HG03159 (cell line): ENCODE measurements at regions not wholly inside any gene's neighbourhood (a gene's known extent, or its start where the extent isn't known, plus 50 kb on each side); places are given as distances from the start of the nearest gene placed in this dataset.

Experiments
- ATAC-seq: cut with Tn5 transposase; IDR thresholded peaks from one replicate; pipeline ENCODE4 v1.9.1; 2021; ENCODE audit warnings: mild to moderate bottlenecking, moderate library complexity; ENCODE audit not compliant: unreplicated experiment

DNA sequence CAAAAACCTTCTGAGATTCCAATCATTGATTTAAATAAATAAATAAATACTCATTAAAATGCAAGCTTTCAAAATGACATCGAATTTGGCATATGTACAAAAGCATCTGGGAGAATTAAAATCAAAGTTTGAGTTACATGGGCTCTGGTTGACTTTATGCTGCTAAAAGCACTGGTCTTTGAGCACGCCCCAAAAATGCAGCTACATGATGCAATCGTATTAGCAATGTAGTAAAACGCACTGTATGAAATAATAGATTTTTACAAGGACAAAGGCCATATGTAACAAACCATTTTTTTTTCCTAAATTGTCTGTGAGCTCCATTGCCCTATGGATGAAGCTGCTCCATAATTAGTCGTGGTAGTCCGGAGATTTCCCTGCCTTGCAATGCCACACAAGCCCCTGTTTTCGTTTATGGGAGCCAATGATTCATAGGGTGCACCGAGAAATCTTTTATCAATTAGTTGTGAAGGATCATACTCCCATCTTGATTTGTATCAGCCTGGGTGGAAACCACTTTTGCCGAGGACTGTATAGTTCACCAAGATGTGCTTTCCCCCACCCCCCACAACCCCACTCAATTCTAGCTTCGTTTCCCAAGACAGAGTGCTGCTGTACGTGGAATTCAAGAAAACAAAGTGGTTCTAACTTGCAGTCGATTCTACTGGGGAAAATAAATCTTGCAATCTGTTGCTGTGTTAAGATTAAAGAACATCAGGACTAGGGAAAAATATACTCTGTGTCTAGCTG, 268.4 kb downstream of the IRS1 start:
- ATAC-seq, result no peak

DNA sequence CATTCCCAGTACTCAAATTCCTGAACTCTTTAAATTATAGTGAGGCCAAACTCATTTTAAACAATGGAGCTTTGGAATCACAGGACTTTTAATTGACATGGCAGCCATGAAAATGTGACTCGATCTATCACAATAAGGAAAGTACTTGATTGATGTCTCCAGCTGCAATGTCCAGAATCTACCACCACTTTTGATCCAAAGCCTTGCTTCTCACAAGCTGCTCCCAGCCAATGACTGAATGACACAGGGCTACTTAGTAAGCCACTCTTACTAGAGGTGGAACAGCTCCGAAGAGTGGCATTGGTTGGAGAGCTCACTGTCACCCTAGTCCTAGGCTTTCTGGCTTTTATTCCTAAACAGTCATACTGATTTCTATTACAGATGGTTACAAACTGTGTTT, 270.1 kb downstream of the IRS1 start:
- no peak for ATAC-seq

DNA sequence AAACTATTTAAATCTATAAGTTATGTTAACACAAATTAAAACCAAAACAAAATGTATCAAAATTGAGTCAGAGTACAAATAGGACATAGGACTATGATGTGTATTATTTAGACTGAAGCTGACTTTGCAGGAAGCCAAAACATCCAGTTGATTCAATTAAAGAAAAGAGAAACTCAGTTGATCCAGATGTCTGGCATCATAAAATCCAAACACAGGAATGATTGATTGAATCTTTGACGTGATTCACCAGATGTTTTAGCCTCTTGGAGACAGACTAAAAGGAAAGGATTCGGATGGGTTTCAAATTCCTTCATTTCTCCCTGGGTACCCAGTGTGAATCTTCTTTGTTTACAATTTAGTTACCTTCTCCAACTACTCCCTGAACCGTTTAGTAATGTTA, 272.9 kb downstream of the IRS1 start:
- no peak for ATAC-seq

DNA sequence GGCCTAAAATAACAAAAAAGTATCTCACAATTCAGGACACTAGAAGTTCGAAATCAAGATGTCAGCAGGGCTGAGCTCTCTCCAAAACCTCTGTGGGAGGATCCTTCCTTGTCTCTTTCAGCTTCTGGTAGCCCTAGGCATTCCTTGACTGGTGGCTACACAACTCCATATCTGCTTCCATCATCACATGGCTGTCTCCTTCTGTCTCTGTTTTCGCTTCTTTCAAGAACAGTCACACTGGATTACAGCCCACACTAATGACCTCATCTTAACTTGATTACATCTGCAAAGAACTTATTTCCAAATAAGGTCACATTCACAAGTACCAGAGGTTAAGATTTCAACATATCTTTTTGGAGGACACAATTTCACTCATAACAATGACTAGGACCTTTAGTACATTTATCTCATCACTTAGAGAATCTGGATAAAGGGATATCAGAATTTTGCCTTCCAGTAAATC, 275.2 kb downstream of the IRS1 start:
- no peak for ATAC-seq

DNA sequence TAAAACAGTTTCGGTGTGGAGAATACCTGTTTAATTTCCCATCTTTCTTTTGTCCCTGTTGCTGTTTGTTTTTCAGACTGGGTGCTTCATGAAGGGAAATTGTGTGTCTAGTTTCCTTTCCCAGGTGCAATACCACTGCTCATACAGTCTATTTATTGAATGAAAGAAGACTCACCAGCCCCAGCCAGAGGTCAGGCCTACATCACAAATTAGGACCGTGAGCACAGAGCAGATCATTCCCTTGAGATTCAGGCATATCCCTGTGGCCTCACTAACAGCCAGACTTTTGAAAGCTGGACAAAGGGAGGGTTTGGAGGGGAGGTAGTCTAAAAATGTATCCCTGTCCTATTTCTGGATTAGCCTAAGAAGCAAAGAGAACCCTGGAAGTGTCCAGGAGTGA, 278.9 kb downstream of the IRS1 start:
- no peak for ATAC-seq

DNA sequence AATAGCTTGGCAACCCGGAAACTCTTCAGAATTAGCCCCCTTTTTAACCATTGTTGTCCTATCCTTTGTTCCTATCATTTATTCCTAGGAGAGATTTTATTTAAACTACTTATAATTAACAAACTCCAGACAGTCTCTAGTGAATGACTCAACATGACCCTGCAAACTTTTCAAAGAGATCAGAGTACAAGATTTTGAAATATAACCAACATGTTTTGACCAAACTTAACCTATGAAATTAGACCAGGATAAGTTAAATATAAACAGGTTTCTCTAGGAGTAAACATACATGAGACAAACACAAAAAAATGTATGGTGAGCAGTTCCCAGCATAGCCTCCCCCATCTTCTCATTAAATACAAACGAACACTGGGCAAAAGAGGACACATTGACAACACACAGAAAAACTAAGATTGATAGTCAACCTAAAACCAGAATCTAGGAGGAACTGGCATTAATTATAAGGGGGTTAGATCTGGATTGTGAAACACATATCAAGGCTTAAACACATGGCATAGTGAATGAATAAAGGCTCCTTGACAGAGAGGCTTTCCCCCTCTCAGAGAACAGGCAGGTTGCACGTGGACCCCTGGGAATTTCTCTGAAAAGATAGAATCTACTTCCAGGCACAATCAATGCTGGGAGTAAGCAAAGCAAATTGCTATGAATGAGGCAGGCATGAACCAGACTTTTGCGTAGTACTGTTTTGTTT, 284.1 kb downstream of the IRS1 start:
- no peak for ATAC-seq

DNA sequence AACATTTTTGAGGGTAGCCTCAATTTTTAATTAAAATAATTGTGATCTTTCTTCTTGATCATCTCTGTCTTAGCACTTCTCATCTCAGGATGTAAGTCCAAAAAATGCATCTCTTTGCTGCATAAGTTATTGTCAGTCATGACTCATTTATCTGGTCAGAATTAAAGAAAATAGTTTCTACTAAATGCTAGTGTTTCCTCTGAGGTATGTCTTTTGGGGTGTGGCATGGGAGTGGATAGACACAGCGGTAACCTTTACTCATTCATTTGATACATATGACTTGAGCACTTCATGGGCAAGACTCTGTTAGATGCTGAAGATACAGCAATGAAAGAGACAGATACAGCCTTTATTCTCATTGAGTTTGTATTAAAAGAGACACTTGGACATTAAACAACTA, 284.7 kb downstream of the IRS1 start:
- ATAC-seq, result no peak

DNA sequence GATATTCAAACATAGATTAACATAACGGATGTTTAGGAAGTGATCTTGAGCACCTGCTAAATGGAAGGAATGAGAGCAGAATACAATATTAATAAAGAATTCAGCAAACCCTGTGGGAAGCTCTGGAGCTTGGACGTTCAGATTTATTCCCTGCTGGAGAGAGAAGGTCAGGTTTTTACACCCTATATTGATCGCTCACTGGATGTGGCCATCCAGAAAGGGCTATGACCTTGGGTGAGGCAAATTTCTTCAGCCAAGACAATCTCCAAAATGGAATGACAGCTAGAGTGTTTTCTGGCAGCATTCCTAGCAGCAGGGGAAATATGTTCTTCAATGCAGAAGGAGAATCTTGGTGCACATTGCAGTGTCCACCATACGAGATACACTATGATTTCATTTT, 288.3 kb downstream of the IRS1 start:
- no peak for ATAC-seq

DNA sequence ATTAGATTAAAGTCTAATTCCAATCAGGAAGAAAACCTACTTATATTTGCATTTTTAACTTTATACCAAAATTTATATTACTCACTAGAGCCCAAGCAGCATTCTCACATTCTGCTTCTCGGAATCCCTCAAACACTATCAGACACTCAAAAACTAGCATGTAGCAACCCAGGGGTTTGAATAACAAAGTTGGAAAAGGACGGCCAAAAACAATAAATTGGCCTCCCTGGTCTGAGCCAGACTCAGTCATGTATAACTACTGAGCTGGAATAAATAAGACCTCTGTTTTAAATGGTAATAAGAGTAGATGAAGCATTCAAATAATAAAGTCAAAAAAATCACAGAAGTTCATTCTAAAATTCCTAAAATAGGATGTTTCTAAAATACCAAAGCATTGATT, 290.9 kb downstream of the IRS1 start:
- no peak for ATAC-seq

DNA sequence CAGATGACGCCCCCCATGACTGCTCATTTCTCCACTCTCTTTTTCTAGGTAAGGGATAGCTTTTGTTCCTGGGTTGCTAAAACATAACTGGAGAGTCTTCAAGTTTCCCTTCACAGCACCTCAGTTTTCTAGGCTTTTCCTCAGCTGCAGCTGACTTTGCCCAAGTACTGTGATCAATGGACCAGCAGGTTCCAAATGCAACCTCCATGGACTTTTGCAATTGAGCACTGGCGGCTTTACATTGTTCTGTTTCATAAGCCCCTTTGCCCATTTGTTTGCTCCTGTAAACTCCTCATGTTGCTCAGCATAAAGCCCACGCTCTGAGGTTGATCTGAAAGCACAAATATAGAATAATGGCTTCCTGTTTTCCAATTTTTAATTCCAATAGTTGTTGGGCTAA, 291.6 kb downstream of the IRS1 start:
- ATAC-seq, result no peak

DNA sequence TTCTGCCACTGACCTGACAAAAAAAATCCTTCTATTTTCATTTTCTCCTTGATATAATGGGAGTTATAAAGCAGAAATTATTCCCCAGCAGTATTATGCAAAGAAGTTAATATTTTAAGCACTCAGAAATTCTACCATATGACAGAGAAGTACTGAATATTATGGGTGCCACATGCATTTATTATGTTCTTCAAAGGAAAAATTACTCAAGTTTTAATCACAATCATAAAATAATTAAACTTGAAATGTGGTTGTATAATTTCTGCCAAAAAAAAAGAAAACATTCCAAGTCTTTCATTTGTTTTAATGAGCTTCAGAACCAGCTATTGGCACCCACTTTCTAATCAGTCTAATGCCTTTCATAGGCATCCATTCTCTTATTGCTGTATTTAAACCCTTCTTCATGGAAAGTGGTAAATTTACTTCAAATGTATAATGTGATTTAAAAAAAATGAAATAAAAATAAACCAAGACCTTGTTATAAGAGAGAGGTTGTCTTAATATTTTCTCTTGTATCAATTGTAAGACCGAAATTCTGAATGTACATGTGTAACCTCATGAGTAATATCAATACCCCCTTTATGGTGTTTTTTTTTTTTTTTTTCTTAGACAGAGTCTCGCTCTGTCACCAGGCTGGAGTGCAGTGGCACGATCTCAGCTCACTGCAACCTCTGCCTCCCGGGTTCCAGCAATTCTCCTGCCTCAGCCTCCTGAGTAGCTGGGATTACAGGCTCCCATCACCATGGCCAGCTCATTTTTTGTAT, 302.3 kb downstream of the IRS1 start:
- no peak for ATAC-seq

DNA sequence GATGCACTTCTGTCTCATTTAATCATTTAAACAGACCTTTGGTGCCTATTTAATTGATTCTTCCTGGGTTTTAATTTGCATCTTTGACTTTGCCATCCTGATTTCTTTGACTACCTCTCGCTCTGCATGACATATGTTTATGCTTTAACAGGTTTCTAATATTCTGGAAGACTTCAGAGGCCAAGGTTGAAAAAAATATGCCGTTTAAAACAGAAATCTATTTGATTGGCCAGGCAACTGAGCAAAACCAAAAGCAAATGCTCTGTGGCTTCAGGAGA, 303.4 kb downstream of the IRS1 start:
- ATAC-seq, result no peak

DNA sequence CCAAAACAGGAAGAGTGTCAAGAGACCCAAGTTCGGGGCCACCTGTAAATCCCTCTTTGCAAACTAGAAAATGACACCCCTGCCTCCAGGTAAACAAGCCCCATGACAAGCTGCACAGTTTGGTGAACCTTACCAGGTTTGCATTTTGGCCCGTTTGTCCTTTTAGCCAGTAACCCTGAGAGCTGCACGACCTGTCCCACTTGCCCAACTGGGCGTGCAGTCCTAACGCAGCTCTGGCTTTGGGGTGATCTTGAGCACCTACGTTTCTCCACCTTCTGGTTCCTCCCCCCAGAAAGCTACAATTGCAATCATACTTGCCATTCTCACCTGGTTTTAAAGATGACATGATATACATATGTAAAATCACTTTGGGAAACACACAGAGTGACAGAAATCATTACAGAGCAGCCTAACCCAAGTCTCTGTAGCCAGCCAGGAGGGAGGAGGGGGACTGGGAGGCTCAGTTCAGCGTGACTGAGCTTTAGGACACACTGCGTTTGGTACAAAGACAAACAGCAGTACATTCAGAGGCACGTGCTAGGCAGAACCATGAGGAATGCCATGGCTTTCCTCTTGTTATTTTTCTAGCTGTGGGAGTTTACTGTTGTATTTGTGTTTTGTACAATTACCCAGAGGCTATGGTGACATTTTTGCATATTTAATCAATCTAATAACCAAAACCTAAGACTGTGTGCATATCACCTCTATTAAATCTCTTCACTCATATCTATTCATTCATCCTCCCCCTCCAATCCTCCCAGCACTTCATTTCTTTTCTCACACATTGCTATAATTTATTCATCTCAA, 304.0 kb downstream of the IRS1 start:
- ATAC-seq, result no peak

DNA sequence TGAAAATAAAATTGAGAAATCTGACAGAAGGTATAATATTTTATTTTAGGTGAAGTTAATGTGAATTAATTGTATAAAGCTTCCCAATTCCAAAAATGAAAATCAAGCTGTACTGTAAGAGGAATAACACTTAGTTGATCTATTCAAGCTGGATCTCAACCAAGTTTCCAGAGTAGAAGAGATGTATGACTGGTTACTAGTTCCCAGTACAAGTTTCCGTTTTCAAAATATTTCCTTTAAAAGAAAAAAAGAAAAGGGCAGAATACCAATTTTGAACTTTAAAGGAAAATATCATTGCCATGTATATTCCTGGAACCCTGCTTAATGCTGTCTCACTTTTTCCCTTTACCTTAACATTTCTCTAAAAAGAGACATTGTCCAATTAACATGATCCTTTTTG, 308.5 kb downstream of the IRS1 start:
- ATAC-seq, result no peak

DNA sequence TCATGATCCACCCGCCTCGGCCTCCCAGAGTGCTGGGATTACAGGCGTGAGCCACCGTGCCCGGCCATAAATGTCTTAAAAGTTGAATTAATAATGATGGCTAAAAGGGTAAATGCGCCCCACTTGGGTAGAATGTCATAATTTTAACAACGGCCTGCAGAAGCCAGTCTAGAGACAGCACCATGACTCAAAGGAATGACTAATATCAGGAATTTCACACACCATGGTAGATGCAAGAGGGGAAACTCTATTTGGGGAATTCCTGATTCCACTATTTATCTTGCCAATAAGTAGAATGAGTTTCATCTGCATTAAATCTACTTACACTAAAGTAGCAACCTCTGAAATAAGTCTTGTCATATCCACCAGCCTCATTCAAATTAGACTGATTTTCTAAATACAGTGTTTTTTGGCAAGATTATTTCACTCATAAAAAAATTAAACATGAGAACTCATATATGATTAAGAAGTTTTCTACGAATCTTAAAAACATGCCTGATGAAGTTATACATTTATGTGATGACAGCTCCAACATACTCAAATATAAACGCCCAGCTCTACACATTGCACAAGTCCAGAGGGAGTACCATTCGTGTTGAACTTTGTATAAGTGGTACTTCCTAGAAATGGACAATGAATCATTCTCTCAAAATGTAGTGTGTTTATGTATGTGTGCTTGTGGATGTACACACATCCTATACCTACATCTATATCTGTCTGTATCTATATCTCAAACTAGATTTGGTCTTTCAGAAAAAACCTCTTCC, 309.7 kb downstream of the IRS1 start:
- ATAC-seq, result no peak

DNA sequence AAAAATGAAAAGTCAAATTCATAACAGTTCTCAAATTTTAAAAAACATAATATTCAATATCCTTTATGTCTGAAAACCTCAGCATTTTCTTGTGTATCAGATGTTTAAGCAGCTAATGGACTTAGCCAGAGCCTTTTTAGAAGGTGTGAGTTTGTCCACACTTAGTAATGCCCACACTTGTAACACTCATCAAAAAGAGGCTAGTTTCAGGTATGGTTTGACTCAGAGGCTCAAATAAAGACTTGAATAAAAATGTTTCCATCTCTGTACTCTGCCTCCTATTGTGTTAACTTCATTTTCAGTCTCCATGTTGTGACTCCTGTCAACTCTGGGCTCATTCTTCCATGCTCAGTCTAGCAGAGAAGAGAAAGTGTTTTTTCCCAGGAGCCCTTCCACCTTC, 311.6 kb downstream of the IRS1 start:
- no peak for ATAC-seq

DNA sequence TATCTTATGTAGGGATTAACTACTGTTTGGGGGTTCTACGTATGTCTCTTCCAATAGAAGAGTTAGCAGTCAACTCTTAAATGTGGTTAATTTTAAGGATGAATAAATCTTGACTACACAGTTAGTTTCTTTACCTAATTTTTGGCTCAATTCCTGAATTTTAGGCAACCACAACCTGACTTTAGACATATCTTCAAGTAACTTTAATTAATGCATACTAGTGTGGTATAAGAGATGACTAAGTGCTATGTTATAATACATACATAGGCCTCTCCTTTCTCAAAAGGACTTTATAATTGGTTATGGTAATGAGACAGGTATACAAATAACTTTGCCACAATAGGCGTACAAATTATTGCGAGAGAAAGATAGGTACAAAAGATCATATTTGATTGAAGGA, 312.0 kb downstream of the IRS1 start:
- ATAC-seq, result no peak

DNA sequence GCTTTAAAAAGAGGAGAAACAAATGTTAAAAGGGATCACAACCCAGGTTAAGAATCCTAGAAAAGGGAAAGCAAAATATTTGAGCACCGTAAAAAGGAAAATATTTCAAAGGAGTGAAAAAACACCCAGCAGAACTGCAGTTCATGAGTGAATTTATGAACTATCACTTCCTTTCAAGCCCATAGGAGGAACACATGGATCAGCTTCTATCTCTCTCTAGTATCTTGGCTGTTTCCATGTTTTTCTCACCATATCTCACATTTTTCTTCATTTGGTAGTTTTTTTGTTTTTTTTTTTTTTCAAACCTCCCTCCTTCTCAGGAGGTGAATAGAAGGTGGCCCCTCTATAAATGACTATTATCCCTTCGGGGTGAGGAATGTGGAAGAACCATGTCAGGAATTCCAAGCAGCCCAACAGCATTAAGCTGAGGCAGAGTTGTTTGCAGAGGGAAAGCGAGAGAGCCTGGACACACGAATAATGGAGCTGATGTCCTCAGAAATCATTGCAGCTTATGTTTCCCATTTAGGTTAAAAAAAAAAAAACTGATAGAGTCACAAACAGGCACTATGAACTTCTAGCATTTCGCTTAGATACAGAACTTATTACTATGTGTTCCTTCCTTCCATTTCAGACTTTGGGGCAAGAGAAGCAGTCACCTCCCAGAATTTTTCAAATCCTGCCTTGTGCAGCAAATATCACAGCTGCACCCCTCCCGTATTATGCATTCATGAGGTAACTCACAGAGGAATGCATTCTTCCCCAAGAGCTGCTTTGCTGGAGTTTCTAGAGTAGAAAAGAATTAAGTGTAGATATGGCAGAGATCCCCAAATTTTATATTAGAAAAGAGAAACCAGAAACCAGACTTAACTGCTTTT, 315.6 kb downstream of the IRS1 start:
- ATAC-seq, result no peak

DNA sequence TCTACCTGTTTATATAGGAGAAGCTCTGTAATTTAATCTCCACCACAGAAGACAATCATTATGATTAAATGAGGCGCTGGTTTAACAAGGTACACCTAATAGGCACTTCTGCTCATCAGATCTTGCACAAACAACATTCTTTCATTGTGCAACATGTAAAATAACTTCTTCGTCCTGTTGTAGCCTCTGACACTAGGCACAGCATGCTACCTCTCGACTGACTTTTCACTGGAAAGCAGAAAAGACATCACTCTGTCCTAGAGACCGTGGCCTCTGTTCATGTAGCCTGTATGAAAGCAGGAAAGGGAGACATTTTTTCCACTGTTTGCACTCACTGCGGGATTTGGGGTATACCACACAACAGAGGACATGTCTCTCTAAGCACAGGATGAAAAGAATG, 316.5 kb downstream of the IRS1 start:
- no peak for ATAC-seq
